ENCODE measurements at regions not wholly inside any gene's neighbourhood (a gene's known extent, or its start where the extent isn't known, plus 50 kb on each side); places are given as distances from the start of the nearest gene placed in this dataset.

GRCh38 chr10:128494665-128495064 lies 368.4 kb upstream of the MKI67 start:
- Histone ChIP-seq H3K27me3 (ENCODE audit: control insufficient read depth, insufficient read depth) (no peaks in the 10 kb centered on the region), H3K4me1 (ENCODE audit: control insufficient read depth, insufficient read depth, low read length) (no peaks in the 10 kb centered on the region), H3K27ac (ENCODE audit: low read length) (no peak overlapping the region), H3K9me3 (ENCODE audit: control insufficient read depth, low read length) (no peaks in the 10 kb centered on the region), H3K4me3 (ENCODE audit: low read length) (no peak overlapping the region)
- WGBS: 57% methylated on average over 3 of the region's 3 CpGs
- DNase-seq (no peak), ATAC-seq (no peak)
- intact Hi-C loops (cut with DNase I): no loop called here

- intact Hi-C loops (cut with DNase I): no loop called here
- Histone ChIP-seq H3K9me3 (ENCODE audit: control insufficient read depth, low read length) (no peaks in the 10 kb centered on the region), H3K27ac (ENCODE audit: low read length) (no peak overlapping the region), H3K4me1 (ENCODE audit: control insufficient read depth, insufficient read depth, low read length) (no peaks in the 10 kb centered on the region), H3K27me3 (ENCODE audit: control insufficient read depth, insufficient read depth) (no peaks in the 10 kb centered on the region), H3K4me3 (ENCODE audit: low read length) (no peak overlapping the region)
- DNase-seq (no peak), ATAC-seq (no peak)
- 89% methylated on average over 17 of the region's 17 CpGs for WGBS
These were observed 371.6 kb upstream of the MKI67 start for GRCh38 chr10:128497660-128498377.

- H3K27me3 ChIP-seq (ENCODE audit: control insufficient read depth, insufficient read depth): no peaks in the 10 kb centered on the region
- 78% methylated on average over 3 of the region's 3 CpGs for WGBS
- no peaks in the 10 kb centered on the region for H3K4me1 ChIP-seq (ENCODE audit: control insufficient read depth, insufficient read depth, low read length)
- H3K4me3 ChIP-seq (ENCODE audit: low read length): no peak overlapping the region
- intact Hi-C loops (cut with DNase I): no loop called here
- DNase-seq (no peak), ATAC-seq (no peak)
- H3K9me3 ChIP-seq (ENCODE audit: control insufficient read depth, low read length): no peaks in the 10 kb centered on the region
- no peak overlapping the region for H3K27ac ChIP-seq (ENCODE audit: low read length)
These were observed 372.1 kb upstream of the MKI67 start for GRCh38 chr10:128498378-128498730.

GRCh38 chr10:128498746-128499145 lies 372.5 kb upstream of the MKI67 start:
- Histone ChIP-seq H3K27ac (ENCODE audit: low read length) (no peak overlapping the region), H3K27me3 (ENCODE audit: control insufficient read depth, insufficient read depth) (no peaks in the 10 kb centered on the region), H3K4me1 (ENCODE audit: control insufficient read depth, insufficient read depth, low read length) (no peaks in the 10 kb centered on the region), H3K4me3 (ENCODE audit: low read length) (no peak overlapping the region), H3K9me3 (ENCODE audit: control insufficient read depth, low read length) (no peaks in the 10 kb centered on the region)
- intact Hi-C loops (cut with DNase I): no loop called here
- 77% methylated on average over 5 of the region's 5 CpGs for WGBS
- no peak for ATAC-seq
- DNase-seq: no peak

GRCh38 chr10:128499486-128499885 lies 373.3 kb upstream of the MKI67 start:
- no peak for DNase-seq
- Histone ChIP-seq H3K27me3 (ENCODE audit: control insufficient read depth, insufficient read depth) (no peaks in the 10 kb centered on the region), H3K4me1 (ENCODE audit: control insufficient read depth, insufficient read depth, low read length) (no peaks in the 10 kb centered on the region), H3K27ac (ENCODE audit: low read length) (no peak overlapping the region), H3K4me3 (ENCODE audit: low read length) (no peak overlapping the region), H3K9me3 (ENCODE audit: control insufficient read depth, low read length) (no peaks in the 10 kb centered on the region)
- intact Hi-C loops (cut with DNase I): no loop called here
- WGBS: 88% methylated on average over 13 of the region's 13 CpGs
- ATAC-seq: no peak

- DNase-seq (no peak), ATAC-seq (no peak)
- H3K9me3 ChIP-seq (ENCODE audit: control insufficient read depth, low read length): no peaks in the 10 kb centered on the region
- no peaks in the 10 kb centered on the region for H3K27me3 ChIP-seq (ENCODE audit: control insufficient read depth, insufficient read depth)
- 69% methylated on average over 12 of the region's 12 CpGs for WGBS
- no peaks in the 10 kb centered on the region for H3K4me1 ChIP-seq (ENCODE audit: control insufficient read depth, insufficient read depth, low read length)
- intact Hi-C loops (cut with DNase I): no loop called here
- H3K27ac ChIP-seq (ENCODE audit: low read length): no peak overlapping the region
- H3K4me3 ChIP-seq (ENCODE audit: low read length): no peak overlapping the region
These were observed 373.7 kb upstream of the MKI67 start for GRCh38 chr10:128499956-128500355.

- Histone ChIP-seq H3K27me3 (ENCODE audit: control insufficient read depth, insufficient read depth) (no peaks in the 10 kb centered on the region), H3K27ac (ENCODE audit: low read length) (no peak overlapping the region), H3K4me3 (ENCODE audit: low read length) (no peak overlapping the region), H3K9me3 (ENCODE audit: control insufficient read depth, low read length) (no peaks in the 10 kb centered on the region), H3K4me1 (ENCODE audit: control insufficient read depth, insufficient read depth, low read length) (no peaks in the 10 kb centered on the region)
- no peak for DNase-seq
- WGBS: 93% methylated on average over 18 of the region's 18 CpGs
- no peak for ATAC-seq
- intact Hi-C loops (cut with DNase I): no loop called here
These were observed 374.4 kb upstream of the MKI67 start for GRCh38 chr10:128500642-128501041.

- Histone ChIP-seq H3K9me3 (ENCODE audit: control insufficient read depth, low read length) (no peaks in the 10 kb centered on the region), H3K4me3 (ENCODE audit: low read length) (no peak overlapping the region), H3K27me3 (ENCODE audit: control insufficient read depth, insufficient read depth) (no peaks in the 10 kb centered on the region), H3K4me1 (ENCODE audit: control insufficient read depth, insufficient read depth, low read length) (no peaks in the 10 kb centered on the region), H3K27ac (ENCODE audit: low read length) (no peak overlapping the region)
- 87% methylated on average over 6 of the region's 6 CpGs for WGBS
- ATAC-seq (no peak), DNase-seq (no peak)
- intact Hi-C loops (cut with DNase I): no loop called here
These were observed 379.1 kb upstream of the MKI67 start for GRCh38 chr10:128505346-128505745.

GRCh38 chr10:128506423-128506822 lies 380.2 kb upstream of the MKI67 start:
- 79% methylated on average over 2 of the region's 2 CpGs for WGBS
- no peak for ATAC-seq
- intact Hi-C loops (cut with DNase I): no loop called here

GRCh38 chr10:128507066-128507465 lies 380.8 kb upstream of the MKI67 start:
- 45% methylated on average over 2 of the region's 2 CpGs for WGBS
- intact Hi-C loops (cut with DNase I): no loop called here
- H3K9me3 ChIP-seq (ENCODE audit: control insufficient read depth, low read length): no peaks in the 10 kb centered on the region
- ATAC-seq (no peak), DNase-seq (no peak)
- no peaks in the 10 kb centered on the region for H3K27me3 ChIP-seq (ENCODE audit: control insufficient read depth, insufficient read depth)
- no peak overlapping the region for H3K27ac ChIP-seq (ENCODE audit: low read length)
- H3K4me3 ChIP-seq (ENCODE audit: low read length): no peak overlapping the region
- no peaks in the 10 kb centered on the region for H3K4me1 ChIP-seq (ENCODE audit: control insufficient read depth, insufficient read depth, low read length)

More at GRCh38 chr10:128506423-128506822, 380.2 kb upstream of the MKI67 start:
- no peaks in the 10 kb centered on the region for H3K27me3 ChIP-seq (ENCODE audit: control insufficient read depth, insufficient read depth)
- H3K4me3 ChIP-seq (ENCODE audit: low read length): no peak overlapping the region
- no peaks in the 10 kb centered on the region for H3K9me3 ChIP-seq (ENCODE audit: control insufficient read depth, low read length)
- DNase-seq: no peak
- no peak overlapping the region for H3K27ac ChIP-seq (ENCODE audit: low read length)
- no peaks in the 10 kb centered on the region for H3K4me1 ChIP-seq (ENCODE audit: control insufficient read depth, insufficient read depth, low read length)

- H3K27ac ChIP-seq (ENCODE audit: low read length): no peak overlapping the region
- intact Hi-C loops (cut with DNase I): no loop called here
- H3K9me3 ChIP-seq (ENCODE audit: control insufficient read depth, low read length): no peaks in the 10 kb centered on the region
- whole genome bisulfite sequencing: 59% methylated on average over 11 of the region's 11 CpGs
- no peaks in the 10 kb centered on the region for H3K27me3 ChIP-seq (ENCODE audit: control insufficient read depth, insufficient read depth)
- no peak overlapping the region for H3K4me3 ChIP-seq (ENCODE audit: low read length)
- ATAC-seq: no peak
- no peak for DNase-seq
- H3K4me1 ChIP-seq (ENCODE audit: control insufficient read depth, insufficient read depth, low read length): no peaks in the 10 kb centered on the region
These were observed 385.1 kb upstream of the MKI67 start for GRCh38 chr10:128511284-128511683.

GRCh38 chr10:128512767-128513166 lies 386.5 kb upstream of the MKI67 start:
- 84% methylated on average over 7 of the region's 7 CpGs for WGBS
- Histone ChIP-seq H3K27ac (ENCODE audit: low read length) (no peak overlapping the region), H3K4me3 (ENCODE audit: low read length) (no peak overlapping the region), H3K4me1 (ENCODE audit: control insufficient read depth, insufficient read depth, low read length) (no peaks in the 10 kb centered on the region), H3K9me3 (ENCODE audit: control insufficient read depth, low read length) (no peaks in the 10 kb centered on the region), H3K27me3 (ENCODE audit: control insufficient read depth, insufficient read depth) (no peaks in the 10 kb centered on the region)
- DNase-seq: no peak
- no peak for ATAC-seq
- intact Hi-C loops (cut with DNase I): no loop called here
